Neural crest cell (in vitro differentiated cells): ENCODE measurements at regions not wholly inside any gene's neighbourhood (a gene's known extent, or its start where the extent isn't known, plus 50 kb on each side); places are given as distances from the start of the nearest gene placed in this dataset.

Experiments
- DNase-seq: peaks from one replicate; pipeline ENCODE4 v3.0.0; 2021; ENCODE audit warnings: low read depth, mixed read lengths, low spot score
- H3K27ac Mint-ChIP-seq: one replicate; pipeline ENCODE4 v1.8.0; 2021; ENCODE audit warnings: mild to moderate bottlenecking, mixed read lengths; ENCODE audit not compliant: unreplicated experiment
- H3K27me3 Mint-ChIP-seq: 2 replicates; pipeline ENCODE4 v1.8.0; 2021; ENCODE audit warnings: low read depth, mild to moderate bottlenecking, mixed read lengths
- H3K36me3 Mint-ChIP-seq: 2 replicates; pipeline ENCODE4 v1.8.0; 2021; ENCODE audit warnings: low read depth, mild to moderate bottlenecking, mixed read lengths
- H3K4me1 Mint-ChIP-seq: 2 replicates; pipeline ENCODE4 v1.8.0; 2021; ENCODE audit warnings: mixed read lengths
- H3K4me3 Mint-ChIP-seq: one replicate; pipeline ENCODE4 v1.8.0; 2021; ENCODE audit warnings: mild to moderate bottlenecking, mixed read lengths
- H3K9me3 Mint-ChIP-seq: 2 replicates; pipeline ENCODE4 v1.8.0; 2021; ENCODE audit warnings: mixed read lengths
- CTCF ChIP-seq: fragments of 200-600 bp; sonication (generic); conservative IDR thresholded peaks from 2 replicates; pipeline ENCODE4 v1.5.0; 2021; ENCODE audit warnings: antibody characterized with exemption, mild to moderate bottlenecking

DNA sequence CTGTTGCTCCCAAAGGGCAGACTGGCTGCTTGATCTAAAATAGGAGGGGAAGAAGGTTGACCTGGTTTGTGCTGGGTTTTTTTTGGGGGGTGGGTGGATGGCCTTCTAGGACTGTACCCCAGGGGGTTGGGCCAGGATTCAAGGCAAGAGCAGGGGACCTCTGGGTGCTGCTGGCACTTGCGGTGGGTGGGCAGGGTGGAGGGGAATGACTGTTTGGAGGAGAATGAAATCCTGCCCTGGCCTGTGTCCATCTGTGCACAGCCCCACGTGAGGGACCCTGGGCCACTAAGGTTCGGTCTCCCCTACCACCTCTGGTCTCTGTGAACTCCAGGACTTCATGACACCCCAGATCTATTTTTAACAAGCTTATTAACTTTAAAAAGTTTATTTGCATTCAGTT, 414.2 kb downstream of the PTPRU start:
- H3K36me3 Mint-ChIP-seq: no peaks in the 10 kb centered on the region
- DNase-seq: no peak
- no peak for TF ChIP-seq CTCF
- peaks cover 5% of the 10 kb centered on the region for H3K27me3 Mint-ChIP-seq
- no peaks in the 10 kb centered on the region for H3K4me1 Mint-ChIP-seq
- H3K4me3 Mint-ChIP-seq: no peak overlapping the region
- H3K27ac Mint-ChIP-seq: no peak overlapping the region
- H3K9me3 Mint-ChIP-seq: no peaks in the 10 kb centered on the region

GRCh38 chr1:29650041-29650400, 413.7 kb downstream of the PTPRU start:
- TF ChIP-seq CTCF: no peak
- no peak for DNase-seq
- H3K36me3 Mint-ChIP-seq: no peaks in the 10 kb centered on the region
- H3K4me1 Mint-ChIP-seq: no peaks in the 10 kb centered on the region
- no peak overlapping the region for H3K4me3 Mint-ChIP-seq
- H3K9me3 Mint-ChIP-seq: no peaks in the 10 kb centered on the region
- peaks cover 5% of the 10 kb centered on the region for H3K27me3 Mint-ChIP-seq
- no peak overlapping the region for H3K27ac Mint-ChIP-seq

- DNase-seq: no peak
- H3K9me3 Mint-ChIP-seq: no peaks in the 10 kb centered on the region
- H3K4me1 Mint-ChIP-seq: no peaks in the 10 kb centered on the region
- H3K27ac Mint-ChIP-seq: no peak overlapping the region
- H3K27me3 Mint-ChIP-seq: peaks cover 5% of the 10 kb centered on the region
- no peak overlapping the region for H3K4me3 Mint-ChIP-seq
- H3K36me3 Mint-ChIP-seq: no peaks in the 10 kb centered on the region
- TF ChIP-seq CTCF: no peak
Observed at GRCh38 chr1:29649189-29650040, 413.1 kb downstream of the PTPRU start.

DNA sequence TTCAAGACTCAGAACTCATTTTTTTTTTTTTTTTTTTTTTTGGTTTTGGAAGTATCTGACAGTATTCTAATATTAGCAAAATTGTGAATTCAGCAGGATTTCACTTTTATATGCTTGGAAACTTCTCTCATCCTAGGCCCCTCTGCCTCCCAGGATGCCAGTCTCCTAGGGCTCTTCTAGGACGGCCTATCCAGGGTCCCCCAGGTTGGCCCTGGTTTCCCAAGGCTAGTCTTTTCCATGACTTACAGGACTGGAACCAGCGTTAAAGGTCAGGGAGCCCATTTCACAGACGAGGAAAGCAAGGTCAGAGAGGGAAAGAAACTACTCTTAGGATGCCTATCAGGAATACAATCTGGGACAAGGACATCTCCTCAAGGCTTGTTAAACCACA, 412.5 kb downstream of the PTPRU start:
- no peaks in the 10 kb centered on the region for H3K4me1 Mint-ChIP-seq
- no peak overlapping the region for H3K27ac Mint-ChIP-seq
- TF ChIP-seq CTCF: no peak
- no peak for DNase-seq
- no peak overlapping the region for H3K4me3 Mint-ChIP-seq
- H3K9me3 Mint-ChIP-seq: no peaks in the 10 kb centered on the region
- H3K27me3 Mint-ChIP-seq: peaks cover 5% of the 10 kb centered on the region
- no peaks in the 10 kb centered on the region for H3K36me3 Mint-ChIP-seq

DNA sequence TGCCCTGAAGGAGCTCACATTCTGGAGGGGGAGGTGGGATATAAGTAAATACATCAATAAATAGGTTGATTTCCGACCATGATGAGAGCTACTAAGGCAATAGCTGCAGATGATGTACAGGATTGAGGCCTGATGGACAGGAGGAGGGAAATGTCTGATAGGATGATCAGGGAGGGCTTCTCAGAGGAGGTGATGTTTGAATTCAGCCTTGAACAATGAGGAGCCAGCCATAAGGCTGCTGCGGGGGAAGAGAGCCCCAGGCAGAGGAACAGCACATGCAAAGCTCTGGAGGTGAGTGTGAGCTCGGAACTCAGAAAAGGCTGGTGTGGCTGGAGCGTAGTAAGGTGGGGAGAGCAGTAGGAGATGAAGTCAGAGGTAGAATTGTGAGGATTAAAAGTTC, 411.7 kb downstream of the PTPRU start:
- Mint-ChIP-seq H3K27me3 (peaks cover 5% of the 10 kb centered on the region), H3K4me3 (no peak overlapping the region), H3K4me1 (no peaks in the 10 kb centered on the region), H3K9me3 (no peaks in the 10 kb centered on the region), H3K36me3 (no peaks in the 10 kb centered on the region), H3K27ac (no peak overlapping the region)
- DNase-seq: no peak
- TF ChIP-seq CTCF: no peak
